ENCODE measurements at regions not wholly inside any gene's neighbourhood (a gene's known extent, or its start where the extent isn't known, plus 50 kb on each side); places are given as distances from the start of the nearest gene placed in this dataset.
A peak's percentile ranks its signal among the peaks of the same experiment; 100 is the strongest.

- no peak for DNase-seq (ENCODE audit: low read depth)
Measured at GRCh38 chr14:85978582-85979250, 448.8 kb downstream of the FLRT2 start.

GRCh38 chr14:85974602-85975001, 444.7 kb downstream of the FLRT2 start:
- DNase-seq (ENCODE audit: low read depth), result no peak

- no peak for DNase-seq (ENCODE audit: low read depth)
Measured at GRCh38 chr14:85963486-85963885, 433.5 kb downstream of the FLRT2 start.

GRCh38 chr14:85960756-85961155, 430.8 kb downstream of the FLRT2 start:
- no peak for DNase-seq (ENCODE audit: low read depth)

GRCh38 chr14:85959063-85959462, 429.1 kb downstream of the FLRT2 start:
- no peak for DNase-seq (ENCODE audit: low read depth)

- no peak for DNase-seq (ENCODE audit: low read depth)
Measured at GRCh38 chr14:85958069-85958468, 428.1 kb downstream of the FLRT2 start.

- DNase-seq (ENCODE audit: low read depth), result no peak
Measured at GRCh38 chr14:85953265-85953664, 423.3 kb downstream of the FLRT2 start.

- DNase-seq (ENCODE audit: low read depth), result no peak
Measured at GRCh38 chr14:85948153-85948552, 418.2 kb downstream of the FLRT2 start.

- DNase-seq (ENCODE audit: low read depth), result no peak
Measured at GRCh38 chr14:85947461-85948139, 417.7 kb downstream of the FLRT2 start.

GRCh38 chr14:85943192-85943591, 413.2 kb downstream of the FLRT2 start:
- DNase-seq (ENCODE audit: low read depth), result no peak

GRCh38 chr14:85934886-85935254, 404.9 kb downstream of the FLRT2 start:
- DNase-seq (ENCODE audit: low read depth), result no peak

- peak; percentile 47 for DNase-seq (ENCODE audit: low read depth)
Measured at GRCh38 chr14:85934123-85934885, 404.4 kb downstream of the FLRT2 start.

GRCh38 chr14:85921241-85921640, 391.3 kb downstream of the FLRT2 start:
- no peak for DNase-seq (ENCODE audit: low read depth)

- DNase-seq (ENCODE audit: low read depth), result no peak
Measured at GRCh38 chr14:85917716-85918115, 387.8 kb downstream of the FLRT2 start.

GRCh38 chr14:85915711-85916110, 385.8 kb downstream of the FLRT2 start:
- DNase-seq (ENCODE audit: low read depth), result no peak

- DNase-seq (ENCODE audit: low read depth), result no peak
Measured at GRCh38 chr14:85912141-85912540, 382.2 kb downstream of the FLRT2 start.

GRCh38 chr14:85911044-85911443, 381.1 kb downstream of the FLRT2 start:
- no peak for DNase-seq (ENCODE audit: low read depth)

- DNase-seq (ENCODE audit: low read depth), result no peak
Measured at GRCh38 chr14:85909581-85909980, 379.6 kb downstream of the FLRT2 start.

- no peak for DNase-seq (ENCODE audit: low read depth)
Measured at GRCh38 chr14:85907536-85907935, 377.6 kb downstream of the FLRT2 start.

GRCh38 chr14:85897808-85898207, 367.9 kb downstream of the FLRT2 start:
- no peak for DNase-seq (ENCODE audit: low read depth)

- no peak for DNase-seq (ENCODE audit: low read depth)
Measured at GRCh38 chr14:85895603-85896002, 365.7 kb downstream of the FLRT2 start.

GRCh38 chr14:85892251-85892650, 362.3 kb downstream of the FLRT2 start:
- no peak for DNase-seq (ENCODE audit: low read depth)

- DNase-seq (ENCODE audit: low read depth), result no peak
Measured at GRCh38 chr14:85883966-85884365, 354.0 kb downstream of the FLRT2 start.

Data from T-helper 22 cell (primary cell).